GM19238 (cell line): ENCODE measurements at regions not wholly inside any gene's neighbourhood (a gene's known extent, or its start where the extent isn't known, plus 50 kb on each side); places are given as distances from the start of the nearest gene placed in this dataset.

Source experiments
- DNase-seq: peaks from one replicate; pipeline ENCODE4 v3.0.0; 2011; ENCODE audit warnings: low spot score; ENCODE audit not compliant: insufficient read length

DNA sequence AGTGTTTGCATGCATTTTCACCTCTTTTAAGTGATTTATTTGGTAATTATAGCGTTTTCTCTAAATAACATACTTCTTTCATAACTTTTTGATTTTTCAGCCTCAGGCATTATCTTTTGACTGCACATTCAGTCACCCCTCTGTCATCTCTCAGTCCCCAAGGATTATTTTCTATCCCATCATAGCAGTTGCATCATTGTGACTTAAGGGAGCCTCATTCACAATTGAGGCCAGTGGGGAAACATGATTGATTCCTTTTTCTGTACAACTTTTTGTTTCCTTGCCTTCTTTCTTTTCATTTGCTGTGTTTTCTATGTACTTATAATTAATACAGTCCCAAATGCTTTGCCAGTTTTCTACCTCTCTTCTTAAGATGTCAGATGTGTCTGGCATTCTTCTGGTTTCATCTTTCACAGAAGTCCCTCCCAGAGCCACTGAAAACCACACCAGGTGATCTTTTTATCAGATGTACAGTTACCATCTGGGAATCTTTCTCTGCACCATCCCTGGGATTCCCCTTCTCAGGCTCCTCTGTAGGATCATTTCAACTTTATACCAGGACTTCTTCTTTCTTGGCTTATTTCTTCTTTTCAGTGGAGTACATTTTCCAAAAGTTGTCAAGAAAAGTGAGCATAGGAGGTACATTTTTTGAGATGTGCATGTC is 151.4 kb downstream of the RAP2B start:
- no peak for DNase-seq

GRCh38 chr3:153314038-153314437 is 152.0 kb downstream of the RAP2B start:
- DNase-seq: no peak

DNA sequence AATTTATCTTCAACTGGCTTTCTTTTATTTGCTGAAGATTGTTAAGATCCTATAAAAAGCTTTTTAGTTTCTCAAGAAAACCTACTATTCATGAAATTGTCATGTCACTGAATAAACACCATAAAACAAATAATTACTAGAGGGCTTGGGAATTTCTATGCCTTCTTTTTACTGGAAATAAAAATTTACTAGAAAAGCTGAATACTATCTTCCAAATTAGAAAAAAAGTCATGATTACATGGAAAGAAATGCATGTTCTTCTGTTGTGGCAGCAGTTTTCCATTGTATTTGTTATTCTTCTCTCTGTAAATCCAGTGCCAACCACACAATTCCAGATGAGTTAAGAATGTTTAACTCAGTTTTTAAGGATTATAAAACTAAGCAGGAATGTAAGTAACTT is 153.8 kb downstream of the RAP2B start:
- DNase-seq: no peak

- no peak for DNase-seq
These were observed 157.9 kb downstream of the RAP2B start for GRCh38 chr3:153319705-153320554.

GRCh38 chr3:153320585-153321128 is 158.6 kb downstream of the RAP2B start:
- no peak for DNase-seq

- DNase-seq: no peak
These were observed 166.7 kb downstream of the RAP2B start for GRCh38 chr3:153328690-153329089.

GRCh38 chr3:153330901-153331300 is 168.9 kb downstream of the RAP2B start:
- no peak for DNase-seq

DNA sequence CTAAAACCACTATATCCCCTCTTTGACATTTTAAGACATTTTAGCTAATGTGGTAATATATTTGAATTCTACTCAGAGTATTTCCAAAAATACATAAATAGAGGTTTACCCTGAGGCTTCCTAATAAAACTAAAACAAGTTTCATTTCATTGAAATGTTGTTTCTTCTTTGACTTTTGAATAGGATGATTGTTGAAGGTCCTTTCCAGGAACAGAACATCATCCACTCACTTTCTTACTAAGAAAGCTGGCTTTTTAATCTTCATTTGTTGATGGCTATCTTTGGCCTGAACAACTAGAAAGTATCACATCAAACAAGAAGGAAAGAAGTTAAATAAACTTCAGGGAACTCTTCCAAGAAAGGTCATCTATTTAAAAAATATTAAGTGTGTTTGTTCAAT is 169.7 kb downstream of the RAP2B start:
- DNase-seq: no peak

DNA sequence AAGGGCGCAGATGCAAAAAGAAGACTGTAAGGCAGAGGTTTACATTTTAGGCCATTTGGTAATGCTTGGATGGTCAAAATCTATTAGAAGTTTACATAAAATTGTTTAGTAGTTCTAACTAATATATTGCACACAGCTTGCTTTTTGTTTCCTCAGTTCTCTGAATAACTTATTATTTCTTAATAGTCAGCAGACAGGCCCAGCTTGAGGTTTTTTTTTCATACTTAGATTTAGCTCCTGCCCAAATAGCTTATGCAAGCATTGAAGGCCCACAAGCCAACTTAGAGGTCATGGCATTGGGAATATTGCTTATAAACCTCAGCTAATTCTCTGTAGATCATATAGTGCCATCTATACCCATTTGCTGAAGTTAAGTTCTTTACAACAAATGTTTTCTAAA is 172.5 kb downstream of the RAP2B start:
- no peak for DNase-seq

DNA sequence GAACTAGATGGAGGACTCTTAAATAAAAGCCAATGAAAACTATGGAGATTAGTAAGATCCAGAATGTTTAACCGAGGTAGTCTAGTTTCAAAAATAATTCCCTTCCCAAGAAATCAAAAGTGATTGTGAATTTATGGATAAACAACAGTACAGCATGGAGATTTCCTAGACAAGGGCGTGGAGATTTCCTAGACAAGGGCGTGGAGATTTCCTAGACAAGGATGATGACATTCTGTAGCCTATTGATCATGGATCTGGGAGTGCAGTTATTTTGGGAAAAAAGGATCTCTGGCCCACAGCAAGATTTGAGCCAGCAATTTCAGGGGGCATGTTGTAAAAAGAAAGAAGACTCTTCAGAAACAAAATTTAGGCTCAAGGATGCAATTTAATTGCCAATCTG is 175.3 kb downstream of the RAP2B start:
- DNase-seq: no peak

DNA sequence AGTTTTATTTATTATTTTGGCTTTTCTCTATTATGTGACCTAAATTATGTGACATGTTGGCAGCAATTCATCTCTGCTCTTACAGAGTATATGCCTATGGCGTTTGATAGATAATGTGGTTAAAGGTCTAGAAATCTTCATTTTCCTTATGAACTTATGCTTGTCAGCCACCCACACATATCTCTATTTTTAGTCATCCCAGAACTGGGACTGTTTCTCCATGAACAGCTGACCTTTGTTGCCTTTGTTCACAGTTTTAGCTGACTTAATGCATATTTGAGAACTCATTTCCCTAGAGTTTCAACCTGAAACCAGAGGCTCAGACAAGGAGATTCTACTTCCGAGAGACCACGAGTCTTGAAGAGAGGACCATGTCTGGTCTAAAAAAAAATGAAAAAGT is 176.5 kb downstream of the RAP2B start:
- no peak for DNase-seq

DNA sequence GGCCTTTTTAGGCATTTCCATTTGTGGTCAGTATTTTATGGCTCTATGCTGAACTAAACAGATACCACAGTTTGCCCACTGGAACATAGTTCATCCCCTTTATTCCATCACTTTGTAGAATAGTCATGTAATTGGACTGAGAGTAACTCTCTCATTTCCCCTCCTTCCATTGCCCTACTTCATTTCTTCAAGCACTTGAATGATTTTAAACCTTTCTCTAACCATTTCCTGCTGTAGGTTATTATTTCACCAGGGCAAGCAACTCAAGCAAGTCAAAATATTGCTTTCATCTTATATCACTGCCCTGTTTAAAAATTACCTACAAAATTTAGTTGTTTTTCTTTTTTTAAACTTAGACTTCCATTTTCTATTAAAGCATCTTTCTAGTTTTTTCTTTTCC is 177.0 kb downstream of the RAP2B start:
- DNase-seq: no peak

DNA sequence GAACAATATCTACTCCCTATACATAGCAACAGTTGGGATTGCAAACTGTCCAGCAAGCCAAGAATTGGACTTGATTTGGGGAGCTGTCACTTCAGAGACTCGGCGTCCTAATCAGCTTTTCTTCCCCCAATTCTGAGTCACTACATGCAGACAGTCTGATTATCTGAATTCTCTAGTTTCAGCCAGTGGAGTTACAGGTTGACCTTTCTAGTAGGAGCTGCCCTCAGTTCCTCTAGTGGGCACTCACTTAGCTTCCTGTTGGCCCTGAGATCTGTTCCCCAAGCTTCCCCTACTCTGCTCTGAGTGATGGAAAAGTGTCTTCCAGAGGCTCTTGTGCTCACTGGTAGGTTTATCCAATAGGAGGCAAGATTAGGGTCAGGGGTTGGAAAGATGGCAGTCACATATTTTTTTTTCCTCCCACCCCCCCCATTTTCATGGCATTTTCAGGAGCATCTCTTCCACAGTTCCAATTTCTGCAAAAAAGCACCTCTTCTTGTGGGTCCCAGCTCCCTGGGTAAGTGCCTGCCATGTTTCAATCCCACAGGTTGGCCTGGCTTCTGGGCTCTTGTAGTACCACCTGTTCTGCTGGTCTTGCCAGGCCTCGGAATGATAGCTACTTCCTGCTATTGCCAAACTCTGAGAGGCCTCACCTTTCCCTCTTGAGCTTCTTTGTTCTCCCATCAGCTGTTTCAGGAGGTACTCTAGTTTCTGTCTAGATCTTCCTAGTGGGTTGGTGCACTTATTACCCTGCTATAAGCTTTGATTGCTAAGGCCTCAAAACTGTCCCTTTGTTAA is 182.2 kb downstream of the RAP2B start:
- no peak for DNase-seq

DNA sequence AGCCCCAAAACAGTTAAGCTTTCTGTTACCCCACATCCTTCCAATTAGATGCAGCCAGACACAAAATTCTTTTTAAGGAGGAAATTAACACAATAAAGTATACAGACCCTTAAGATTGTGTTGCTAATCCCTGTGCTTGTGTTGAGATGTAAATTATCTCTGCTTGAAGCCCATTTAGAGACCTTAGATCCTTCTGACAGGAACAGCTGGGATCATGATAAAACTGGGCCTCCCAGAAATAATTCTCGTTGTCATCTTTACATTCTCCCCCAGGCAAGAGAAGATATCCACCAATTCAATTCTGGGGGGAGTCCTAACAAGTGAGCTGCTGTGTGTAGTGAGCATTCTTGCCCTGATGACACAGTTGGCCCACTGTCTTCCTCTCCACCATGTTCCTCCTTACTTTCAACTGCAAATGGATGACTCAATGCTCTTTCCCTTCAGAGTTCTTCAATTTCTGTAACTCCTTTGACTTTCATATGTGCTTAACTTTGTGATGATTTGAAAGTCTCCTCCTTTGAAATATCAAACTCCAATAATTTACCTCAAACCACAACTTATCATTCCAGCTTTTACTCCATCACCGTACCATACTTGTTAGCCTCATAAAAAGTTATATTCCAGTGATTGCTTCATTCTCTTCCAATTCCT is 186.6 kb downstream of the RAP2B start:
- DNase-seq: no peak

DNA sequence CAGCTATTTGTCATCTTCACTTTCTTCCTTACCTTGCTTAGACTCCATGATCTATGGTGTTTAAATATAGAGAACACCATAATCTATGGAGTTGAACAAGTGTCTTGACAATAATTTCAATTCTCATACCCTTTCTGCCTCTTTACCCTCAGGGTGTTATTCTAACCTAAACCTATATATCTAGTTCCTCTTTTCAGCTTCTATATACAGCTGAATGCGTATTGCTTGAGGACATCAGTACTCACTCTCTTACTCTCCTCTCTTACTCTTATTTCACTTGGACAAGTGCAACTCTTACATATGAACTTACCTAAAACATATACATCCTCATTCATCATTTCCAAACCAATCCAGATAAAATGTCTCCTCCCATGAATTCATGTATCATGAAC is 187.1 kb downstream of the RAP2B start:
- DNase-seq: no peak

DNA sequence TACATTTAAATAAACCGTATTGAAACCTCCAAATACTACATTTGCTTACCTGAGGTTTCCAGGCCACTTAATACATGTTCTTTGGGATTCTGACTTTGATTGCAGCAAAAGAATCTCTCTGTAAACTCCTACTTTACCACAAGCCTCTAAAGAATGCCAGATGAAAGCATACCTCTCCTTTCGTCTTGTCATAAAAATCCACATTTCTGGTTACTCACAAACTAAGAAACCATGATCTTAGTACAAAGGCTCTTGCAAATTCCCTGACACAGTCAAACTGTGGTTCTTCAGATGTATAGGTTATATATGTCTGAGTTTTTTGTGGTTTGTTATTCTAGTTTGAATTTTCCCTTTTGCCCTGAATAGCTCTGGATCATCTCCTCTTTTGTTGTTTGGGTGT is 188.4 kb downstream of the RAP2B start:
- DNase-seq: no peak

- no peak for DNase-seq
These were observed 192.6 kb downstream of the RAP2B start for GRCh38 chr3:153354641-153355040.

- DNase-seq: no peak
These were observed 193.5 kb downstream of the RAP2B start for GRCh38 chr3:153355559-153355958.

DNA sequence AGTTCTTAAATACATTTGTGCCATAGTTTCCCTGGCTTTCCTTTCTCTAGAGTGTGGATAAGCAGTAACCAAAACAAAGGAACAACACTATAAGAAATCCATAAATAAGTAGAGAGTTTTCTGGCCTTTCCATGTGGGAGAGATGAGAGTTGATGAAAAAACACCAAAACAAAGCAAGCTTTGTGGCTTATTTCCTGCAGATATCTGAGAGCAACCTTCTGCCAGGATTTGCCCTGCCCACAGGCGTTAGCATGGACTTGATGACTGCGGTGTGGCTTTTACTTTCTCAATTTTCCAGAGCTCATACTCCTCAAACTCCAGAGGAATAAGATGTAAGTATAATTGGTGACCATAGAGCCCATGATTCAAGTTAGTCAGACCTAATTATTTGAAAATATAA is 194.9 kb downstream of the RAP2B start:
- no peak for DNase-seq

DNA sequence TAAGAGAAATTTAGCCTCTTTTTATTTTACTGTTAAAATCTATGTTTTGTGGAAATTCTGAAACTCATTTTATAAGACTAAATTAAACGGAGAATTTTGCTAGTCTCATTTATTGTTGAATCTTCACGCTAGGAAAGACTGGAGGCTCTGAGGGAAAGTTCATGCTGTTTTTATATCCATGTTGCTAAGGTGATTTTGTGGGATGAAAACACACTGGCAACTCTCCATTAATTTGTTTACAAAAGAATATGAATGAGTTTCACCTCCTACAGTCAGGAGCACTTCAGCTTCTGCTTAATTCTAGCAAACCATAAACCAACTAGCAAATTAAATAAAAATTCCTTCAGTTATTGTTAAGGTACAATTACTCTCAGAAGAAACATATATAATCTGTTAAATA is 195.4 kb downstream of the RAP2B start:
- DNase-seq: no peak

- no peak for DNase-seq
These were observed 207.7 kb downstream of the RAP2B start for GRCh38 chr3:153369561-153370374.
